GM18907 (cell line): ENCODE measurements at regions not wholly inside any gene's neighbourhood (a gene's known extent, or its start where the extent isn't known, plus 50 kb on each side); places are given as distances from the start of the nearest gene placed in this dataset.
"Not testable (repeated sequence)": the region's sequence is repeated elsewhere in the genome, so short reads cannot be mapped to it uniquely, and the experiment has no call there.

Experiments used
- ATAC-seq: cut with Tn5 transposase; IDR thresholded peaks from one replicate; pipeline ENCODE4 v1.9.1; 2021; ENCODE audit warnings: mild to moderate bottlenecking, moderate library complexity; ENCODE audit not compliant: unreplicated experiment

GRCh38 chr4:31687717-31688342, 967.7 kb downstream of the PCDH7 start:
- ATAC-seq, result no peak

- no peak for ATAC-seq
Observed at GRCh38 chr4:31692399-31692940, 972.3 kb downstream of the PCDH7 start.

GRCh38 chr4:31701256-31701655, 981.1 kb downstream of the PCDH7 start:
- no peak for ATAC-seq

DNA sequence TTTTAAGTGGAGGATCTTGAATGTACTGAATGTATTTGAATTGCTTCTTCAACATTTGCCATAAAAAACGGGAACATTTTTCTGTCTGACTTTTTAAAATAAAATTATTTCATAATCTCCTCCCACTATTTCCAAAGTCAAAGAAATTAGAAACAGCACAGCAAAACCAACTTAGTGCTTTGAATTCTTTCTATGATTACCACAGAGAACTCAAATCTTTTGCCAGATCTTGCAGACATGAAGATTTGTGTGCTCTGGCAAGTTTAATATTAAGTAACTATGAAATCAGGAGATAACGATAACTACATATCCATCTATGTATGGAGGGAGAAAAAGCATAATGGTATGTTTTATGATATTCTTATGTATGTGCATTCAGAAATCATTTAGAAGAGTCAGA, 982.2 kb downstream of the PCDH7 start:
- no peak for ATAC-seq

DNA sequence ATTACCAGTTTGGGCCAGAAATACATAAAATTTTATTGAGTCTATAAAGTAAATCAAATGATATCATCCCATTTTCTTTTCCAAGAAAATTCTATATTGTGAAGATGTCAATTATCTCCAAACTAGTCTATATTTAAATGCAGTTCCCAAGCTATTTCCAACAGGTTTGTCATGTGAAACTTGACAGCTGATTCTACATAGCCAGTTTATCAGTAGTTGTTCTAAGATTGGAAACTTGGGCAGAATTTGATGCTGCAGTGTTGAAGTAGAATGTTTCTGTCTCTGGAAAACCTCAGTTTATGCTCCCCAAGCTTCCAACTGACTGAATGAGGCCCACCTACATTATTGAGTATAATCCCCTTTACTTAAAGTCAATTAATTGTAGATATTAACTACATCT, 994.1 kb downstream of the PCDH7 start:
- ATAC-seq, result no peak

- no peak for ATAC-seq
Observed at GRCh38 chr4:31715302-31715701, 995.1 kb downstream of the PCDH7 start.

- ATAC-seq, result no peak
Observed at GRCh38 chr4:31727030-31727429, 1006.9 kb downstream of the PCDH7 start.

DNA sequence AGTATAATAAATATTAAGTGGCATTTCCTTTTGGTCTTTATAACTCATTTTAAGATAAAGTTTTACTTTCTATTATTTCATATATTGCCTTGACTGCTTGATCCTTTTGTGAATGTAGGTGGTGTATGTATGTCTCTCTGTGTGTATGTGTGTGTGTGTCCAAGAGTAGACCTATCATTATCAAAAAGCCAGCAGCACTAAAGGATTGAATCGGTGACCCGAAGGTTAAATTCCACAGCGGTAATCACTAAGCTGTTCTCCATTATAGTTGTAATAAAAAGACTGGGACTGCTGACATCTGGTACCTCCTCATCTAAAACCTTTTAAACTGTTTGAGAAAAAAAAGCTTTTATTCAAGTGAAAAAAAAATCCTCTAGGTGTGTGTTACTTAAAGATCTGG, 1014.8 kb downstream of the PCDH7 start:
- ATAC-seq, result no peak

DNA sequence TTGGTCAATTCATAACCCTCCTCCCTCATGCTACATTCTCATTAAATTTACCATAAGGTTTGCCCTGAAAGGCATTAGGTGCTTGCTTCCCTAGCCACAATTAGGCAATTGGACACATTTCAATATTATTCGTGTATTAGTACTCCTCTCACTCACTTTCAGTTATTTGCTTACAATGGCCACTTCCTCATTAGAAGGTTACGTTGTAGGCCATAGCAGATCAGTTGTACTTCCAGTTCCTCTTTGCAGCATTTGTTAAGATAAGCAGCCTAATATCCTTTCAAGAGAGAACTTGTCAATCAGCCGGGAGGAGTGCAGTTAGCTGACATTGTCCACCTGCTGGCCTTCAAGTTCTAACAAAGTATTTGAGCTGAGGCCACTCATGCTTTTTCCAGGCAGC, 1017.2 kb downstream of the PCDH7 start:
- no peak for ATAC-seq

DNA sequence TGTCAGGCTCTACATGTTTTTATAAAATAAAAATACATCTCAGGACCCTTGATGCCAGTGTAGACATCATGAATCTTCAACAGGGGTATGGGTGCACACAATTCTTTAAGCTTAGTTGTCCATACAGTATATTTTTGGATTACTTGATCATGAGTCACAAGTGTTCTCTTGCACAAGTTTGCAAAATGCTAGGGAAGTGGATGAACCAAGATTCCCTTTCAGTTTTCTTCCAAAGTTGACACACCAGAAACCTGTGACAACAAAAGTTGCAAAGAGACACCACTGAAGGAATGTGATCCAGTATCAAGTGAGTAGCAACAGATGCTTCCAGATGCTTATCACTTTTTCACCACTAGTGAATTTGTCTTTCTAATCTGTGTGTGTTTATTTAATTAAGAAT, 1021.2 kb downstream of the PCDH7 start:
- ATAC-seq, result no peak

- ATAC-seq, result no peak
Observed at GRCh38 chr4:31748382-31748781, 1028.2 kb downstream of the PCDH7 start.

- ATAC-seq, result not testable (repeated sequence)
Observed at GRCh38 chr4:31750581-31750980, 1030.4 kb downstream of the PCDH7 start.

DNA sequence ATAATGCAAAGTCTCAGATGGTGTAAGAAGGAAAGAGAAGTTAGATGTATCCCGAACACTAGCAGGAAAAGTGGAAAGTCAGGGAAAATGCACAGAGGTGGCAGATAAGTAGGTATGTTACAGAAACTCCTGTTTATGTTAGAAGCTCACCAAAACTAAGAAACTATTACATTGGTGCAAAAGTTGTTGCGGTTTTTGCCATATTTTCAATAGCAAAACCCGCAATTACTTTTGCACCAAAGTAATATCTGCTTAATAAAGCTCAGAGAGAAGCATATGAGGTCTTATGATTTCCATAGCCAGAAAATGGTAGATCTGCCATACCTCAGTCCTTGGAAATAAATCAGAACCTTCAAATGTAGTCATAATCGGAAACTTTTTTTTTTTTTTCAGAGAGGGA, 1035.6 kb downstream of the PCDH7 start:
- ATAC-seq, result no peak

- ATAC-seq, result no peak
Observed at GRCh38 chr4:31768756-31769155, 1048.6 kb downstream of the PCDH7 start.

- ATAC-seq, result no peak
Observed at GRCh38 chr4:31783311-31783710, 1063.1 kb downstream of the PCDH7 start.

DNA sequence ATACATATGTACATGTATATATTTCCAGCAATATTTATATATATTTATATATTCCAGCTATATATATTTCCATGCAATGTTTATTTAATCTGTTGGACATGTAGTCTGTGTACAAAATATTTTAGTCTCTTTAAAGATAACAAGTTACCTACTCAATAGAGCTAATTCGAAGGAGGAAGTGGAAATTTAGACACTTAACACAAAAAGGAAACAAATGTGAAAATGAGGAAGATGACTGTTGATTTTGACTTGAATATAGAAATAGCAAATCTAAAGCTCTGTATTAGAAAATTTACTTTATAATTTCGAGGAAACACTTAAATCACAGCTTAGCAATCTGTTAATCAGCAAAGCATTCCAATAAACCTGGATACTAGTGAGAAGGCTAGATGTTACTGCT, 1064.4 kb downstream of the PCDH7 start:
- ATAC-seq, result no peak

- no peak for ATAC-seq
Observed at GRCh38 chr4:31787701-31788100, 1067.5 kb downstream of the PCDH7 start.

GRCh38 chr4:31788676-31789075, 1068.5 kb downstream of the PCDH7 start:
- no peak for ATAC-seq

DNA sequence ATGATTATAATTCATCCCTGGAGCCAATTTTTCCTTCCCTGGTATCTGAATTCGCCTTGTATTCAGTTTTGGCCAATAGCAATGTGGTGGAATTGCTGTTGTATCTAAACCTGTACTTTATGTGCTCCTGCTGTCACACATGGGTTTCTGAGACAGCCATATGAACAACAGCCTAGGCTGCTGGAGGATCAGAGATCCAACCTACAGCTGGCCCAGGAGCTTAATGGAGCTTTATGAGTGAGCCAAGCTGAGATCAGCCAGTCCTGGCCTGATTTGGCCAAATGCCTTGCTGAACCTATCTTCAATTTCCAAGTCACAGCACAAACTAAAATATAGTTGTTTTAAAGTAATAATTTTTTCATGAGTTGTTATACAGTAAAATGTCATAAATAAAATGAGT, 1071.5 kb downstream of the PCDH7 start:
- ATAC-seq, result no peak

- ATAC-seq, result no peak
Observed at GRCh38 chr4:31793907-31794306, 1073.7 kb downstream of the PCDH7 start.

DNA sequence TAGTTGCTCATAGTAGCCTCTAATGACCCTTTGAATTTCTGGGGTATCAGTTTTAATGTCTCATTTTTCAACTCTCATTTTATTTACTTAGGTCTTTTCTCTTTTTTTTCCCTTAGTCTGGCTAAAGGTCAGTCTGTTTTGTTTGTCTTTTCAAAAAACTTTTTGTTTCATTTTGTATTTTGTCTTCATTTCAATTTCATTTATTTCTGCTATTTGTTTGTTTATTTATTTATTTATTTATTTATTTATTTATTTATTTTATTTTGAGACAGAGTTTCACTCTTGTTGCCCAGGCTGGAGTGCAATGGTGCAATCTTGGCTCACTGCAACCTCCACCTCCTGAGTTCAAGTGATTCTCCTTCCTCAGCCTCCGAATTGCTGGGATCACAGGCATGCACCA, 1076.9 kb downstream of the PCDH7 start:
- ATAC-seq, result not testable (repeated sequence)

GRCh38 chr4:31803526-31804195, 1083.5 kb downstream of the PCDH7 start:
- ATAC-seq, result no peak

DNA sequence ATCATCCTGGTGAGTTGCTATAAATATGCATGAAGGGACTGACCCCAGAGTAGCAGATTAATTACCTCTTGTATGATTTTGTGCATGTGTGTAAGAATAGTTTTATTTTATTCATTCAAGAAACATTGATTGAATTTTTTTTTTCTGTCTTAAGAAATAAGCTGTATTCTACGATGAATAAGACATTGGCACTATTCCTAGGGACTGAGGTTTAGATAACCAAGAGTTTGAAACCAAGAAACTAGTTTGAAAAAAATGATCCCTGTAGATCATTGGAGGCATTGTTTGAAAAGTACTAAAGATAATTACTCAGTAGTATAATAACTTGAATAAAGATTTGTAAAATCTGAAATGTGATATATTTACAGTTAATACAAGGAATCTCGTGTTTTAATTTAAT, 1086.9 kb downstream of the PCDH7 start:
- ATAC-seq, result no peak
